ENCODE measurements at regions not wholly inside any gene's neighbourhood (a gene's known extent, or its start where the extent isn't known, plus 50 kb on each side); places are given as distances from the start of the nearest gene placed in this dataset.
A peak's percentile ranks its signal among the peaks of the same experiment; 100 is the strongest.

DNA sequence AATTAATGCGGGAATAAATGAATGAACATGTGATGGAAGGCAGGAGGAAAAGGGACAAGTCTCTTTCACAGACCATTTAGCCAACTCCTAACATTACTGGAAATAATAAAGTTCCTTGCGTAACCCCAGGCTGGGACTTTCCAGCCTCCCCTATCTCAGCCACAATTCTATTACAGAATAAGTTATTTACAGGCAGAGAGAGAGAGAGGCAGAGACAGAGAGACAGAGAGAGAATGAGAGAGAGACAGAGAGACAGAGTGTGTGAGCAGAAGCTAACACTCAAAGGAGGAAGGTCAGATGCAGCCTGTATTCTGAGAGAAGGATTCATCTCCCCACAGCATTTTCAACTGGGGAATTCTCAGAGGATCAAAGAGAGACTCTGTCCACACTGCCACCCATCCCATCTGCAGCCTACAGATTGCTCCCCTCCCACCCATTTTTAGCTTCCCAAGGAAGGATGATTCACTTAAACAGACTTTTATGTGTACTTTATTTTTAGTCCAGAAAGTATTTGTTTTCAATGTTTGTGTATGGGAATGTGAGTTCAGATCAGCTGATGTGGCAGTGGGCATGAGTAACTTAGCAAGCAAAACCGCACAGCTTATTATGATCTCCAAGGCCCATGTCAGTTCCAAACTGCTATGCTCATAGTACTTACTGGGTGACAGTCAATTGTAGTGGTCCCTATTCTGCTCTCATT lies 165.7 kb downstream of the CAND1 start:
- Histone ChIP-seq H2AK5ac (ENCODE audit: low read length) (no peak overlapping the region), H3K27me3 (ENCODE audit: insufficient read depth, low read length) (no peaks in the 10 kb centered on the region), H3K4me3 (ENCODE audit: low read depth, low read length) (no peak overlapping the region), H4K12ac (ENCODE audit: low read depth, low read length) (no peak overlapping the region), H3K9ac (ENCODE audit: low read length) (no peak overlapping the region), H3K36me3 (ENCODE audit: control insufficient read depth in 1 of 2, insufficient read depth in 2 of 2, low read length in 2 of 2) (no peaks in the 10 kb centered on the region), H2AFZ (ENCODE audit: insufficient read depth, low read length, poor library complexity) (no peak overlapping the region), H3K18ac (ENCODE audit: low read length) (no peak overlapping the region), H4K8ac (ENCODE audit: low read depth, low read length) (no peak overlapping the region), H2BK120ac (ENCODE audit: insufficient read depth, low read length, poor library complexity) (no peak overlapping the region), H3K4me2 (ENCODE audit: low read length) (no peak overlapping the region), H3K14ac (ENCODE audit: low read length) (no peak overlapping the region), H4K91ac (ENCODE audit: low read depth, low read length) (no peak overlapping the region), H2BK12ac (ENCODE audit: low read length) (no peak overlapping the region), H3K23ac (ENCODE audit: low read length) (no peak overlapping the region), H3K4ac (ENCODE audit: low read depth, low read length) (no peak overlapping the region), H2BK5ac (ENCODE audit: low read depth, low read length, poor library complexity) (no peak overlapping the region), H3K9me3 (ENCODE audit: insufficient read depth, low read depth, low read length) (no peaks in the 10 kb centered on the region), H3K79me1 (ENCODE audit: low read length) (no peaks in the 10 kb centered on the region), H3K4me1 (ENCODE audit: control insufficient read depth in 1 of 2, insufficient read depth in 2 of 2, low read length in 2 of 2) (no peaks in the 10 kb centered on the region), H3K79me2 (ENCODE audit: control insufficient read depth, insufficient read depth, low read length, poor library complexity) (no peaks in the 10 kb centered on the region), H3K27ac (ENCODE audit: low read depth, low read length) (no peak overlapping the region)
- DNase-seq, result peak in 1 of 2 donors; percentile 25
- WGBS (ENCODE audit: extremely low coverage, insufficient coverage, insufficient read length), result no CpG with 5 or more reads among the region's 3 CpGs

- H4K12ac ChIP-seq (ENCODE audit: low read depth, low read length), result no peak overlapping the region
- no peaks in the 10 kb centered on the region for H3K27me3 ChIP-seq (ENCODE audit: insufficient read depth, low read length)
- no peak overlapping the region for H3K4me2 ChIP-seq (ENCODE audit: low read length)
- no peak overlapping the region for H2AFZ ChIP-seq (ENCODE audit: insufficient read depth, low read length, poor library complexity)
- H3K14ac ChIP-seq (ENCODE audit: low read length), result no peak overlapping the region
- H2BK5ac ChIP-seq (ENCODE audit: low read depth, low read length, poor library complexity), result no peak overlapping the region
- no peak overlapping the region for H4K8ac ChIP-seq (ENCODE audit: low read depth, low read length)
- no CpG with 5 or more reads among the region's 2 CpGs for WGBS (ENCODE audit: extremely low coverage, insufficient coverage, insufficient read length)
- H2BK120ac ChIP-seq (ENCODE audit: insufficient read depth, low read length, poor library complexity), result no peak overlapping the region
- no peaks in the 10 kb centered on the region for H3K79me1 ChIP-seq (ENCODE audit: low read length)
- H2BK12ac ChIP-seq (ENCODE audit: low read length), result no peak overlapping the region
- H3K4ac ChIP-seq (ENCODE audit: low read depth, low read length), result no peak overlapping the region
- no peak overlapping the region for H3K23ac ChIP-seq (ENCODE audit: low read length)
- no peaks in the 10 kb centered on the region for H3K9me3 ChIP-seq (ENCODE audit: insufficient read depth, low read depth, low read length)
- H3K4me3 ChIP-seq (ENCODE audit: low read depth, low read length), result no peak overlapping the region
- no peak overlapping the region for H3K9ac ChIP-seq (ENCODE audit: low read length)
- no peaks in the 10 kb centered on the region for H3K79me2 ChIP-seq (ENCODE audit: control insufficient read depth, insufficient read depth, low read length, poor library complexity)
- no peaks in the 10 kb centered on the region for H3K4me1 ChIP-seq (ENCODE audit: control insufficient read depth in 1 of 2, insufficient read depth in 2 of 2, low read length in 2 of 2)
- H4K91ac ChIP-seq (ENCODE audit: low read depth, low read length), result no peak overlapping the region
- no peak overlapping the region for H3K27ac ChIP-seq (ENCODE audit: low read depth, low read length)
- no peak overlapping the region for H2AK5ac ChIP-seq (ENCODE audit: low read length)
- no peak overlapping the region for H3K18ac ChIP-seq (ENCODE audit: low read length)
- no peaks in the 10 kb centered on the region for H3K36me3 ChIP-seq (ENCODE audit: control insufficient read depth in 1 of 2, insufficient read depth in 2 of 2, low read length in 2 of 2)
- DNase-seq, result no peak
Measured at GRCh38 chr12:67436230-67436629, 167.1 kb downstream of the CAND1 start.

DNA sequence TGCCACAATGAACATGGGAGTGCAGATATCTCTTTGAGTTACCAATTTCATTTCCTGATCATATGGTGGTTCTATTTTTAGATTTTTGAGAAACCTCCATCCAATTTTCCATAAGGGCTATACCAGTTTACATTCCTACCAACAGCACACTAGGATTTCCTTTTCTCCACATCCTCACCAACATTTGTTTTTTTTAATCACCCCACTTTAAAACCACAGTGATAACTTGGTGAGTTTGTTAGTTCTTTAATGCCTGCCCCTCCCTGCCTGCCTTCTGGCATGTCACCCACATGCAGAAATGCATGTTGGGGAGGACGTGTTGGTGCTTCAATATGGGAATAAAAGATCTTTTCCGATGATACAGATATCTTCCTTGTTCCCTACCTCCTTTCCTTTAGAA lies 167.9 kb downstream of the CAND1 start:
- Histone ChIP-seq H4K12ac (ENCODE audit: low read depth, low read length) (no peak overlapping the region), H3K18ac (ENCODE audit: low read length) (no peak overlapping the region), H2BK12ac (ENCODE audit: low read length) (no peak overlapping the region), H3K4me2 (ENCODE audit: low read length) (no peak overlapping the region), H4K8ac (ENCODE audit: low read depth, low read length) (no peak overlapping the region), H2AFZ (ENCODE audit: insufficient read depth, low read length, poor library complexity) (no peak overlapping the region), H3K79me2 (ENCODE audit: control insufficient read depth, insufficient read depth, low read length, poor library complexity) (no peaks in the 10 kb centered on the region), H3K79me1 (ENCODE audit: low read length) (no peaks in the 10 kb centered on the region), H3K27me3 (ENCODE audit: insufficient read depth, low read length) (no peaks in the 10 kb centered on the region), H2BK120ac (ENCODE audit: insufficient read depth, low read length, poor library complexity) (no peak overlapping the region), H3K27ac (ENCODE audit: low read depth, low read length) (no peak overlapping the region), H3K9ac (ENCODE audit: low read length) (no peak overlapping the region), H3K4me1 (ENCODE audit: control insufficient read depth in 1 of 2, insufficient read depth in 2 of 2, low read length in 2 of 2) (no peaks in the 10 kb centered on the region), H3K23ac (ENCODE audit: low read length) (no peak overlapping the region), H3K14ac (ENCODE audit: low read length) (no peak overlapping the region), H2AK5ac (ENCODE audit: low read length) (no peak overlapping the region), H3K4ac (ENCODE audit: low read depth, low read length) (no peak overlapping the region), H3K4me3 (ENCODE audit: low read depth, low read length) (no peak overlapping the region), H2BK5ac (ENCODE audit: low read depth, low read length, poor library complexity) (no peak overlapping the region), H3K36me3 (ENCODE audit: control insufficient read depth in 1 of 2, insufficient read depth in 2 of 2, low read length in 2 of 2) (no peaks in the 10 kb centered on the region), H4K91ac (ENCODE audit: low read depth, low read length) (no peak overlapping the region), H3K9me3 (ENCODE audit: insufficient read depth, low read depth, low read length) (no peaks in the 10 kb centered on the region)
- WGBS (ENCODE audit: extremely low coverage, insufficient coverage, insufficient read length), result no CpG with 5 or more reads among the region's 2 CpGs
- DNase-seq, result no peak

DNA sequence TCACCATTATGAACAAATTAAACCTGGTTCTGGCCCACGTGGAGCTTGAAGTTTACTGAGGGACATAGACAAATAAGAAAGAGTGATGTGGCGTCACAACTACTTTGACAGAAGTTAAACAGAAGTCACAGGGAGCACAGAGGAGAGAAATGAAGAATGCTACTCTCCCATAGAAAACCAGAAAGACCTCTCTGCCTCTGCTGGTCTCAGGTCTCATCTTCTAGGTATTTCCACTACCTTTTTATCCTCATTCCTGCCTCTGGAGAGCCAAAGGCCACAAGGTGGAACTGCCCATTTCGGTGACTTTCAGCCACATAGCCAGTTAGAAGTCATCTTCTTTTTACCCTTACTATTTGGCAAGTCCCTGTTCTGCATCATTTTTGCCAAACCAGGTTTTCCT lies 170.5 kb downstream of the CAND1 start:
- H2BK5ac ChIP-seq (ENCODE audit: low read depth, low read length, poor library complexity), result no peak overlapping the region
- DNase-seq, result peak; percentile 66 to 83
- no peak overlapping the region for H2AFZ ChIP-seq (ENCODE audit: insufficient read depth, low read length, poor library complexity)
- H3K9me3 ChIP-seq (ENCODE audit: insufficient read depth, low read depth, low read length), result no peaks in the 10 kb centered on the region
- H3K23ac ChIP-seq (ENCODE audit: low read length), result no peak overlapping the region
- H2BK12ac ChIP-seq (ENCODE audit: low read length), result no peak overlapping the region
- no peak overlapping the region for H3K18ac ChIP-seq (ENCODE audit: low read length)
- no peak overlapping the region for H3K27ac ChIP-seq (ENCODE audit: low read depth, low read length)
- no peak overlapping the region for H3K14ac ChIP-seq (ENCODE audit: low read length)
- H3K79me2 ChIP-seq (ENCODE audit: control insufficient read depth, insufficient read depth, low read length, poor library complexity), result no peaks in the 10 kb centered on the region
- H4K8ac ChIP-seq (ENCODE audit: low read depth, low read length), result no peak overlapping the region
- no peak overlapping the region for H2BK120ac ChIP-seq (ENCODE audit: insufficient read depth, low read length, poor library complexity)
- WGBS (ENCODE audit: extremely low coverage, insufficient coverage, insufficient read length), result no CpG with 5 or more reads among the region's 3 CpGs
- no peak overlapping the region for H4K91ac ChIP-seq (ENCODE audit: low read depth, low read length)
- no peak overlapping the region for H4K12ac ChIP-seq (ENCODE audit: low read depth, low read length)
- no peak overlapping the region for H2AK5ac ChIP-seq (ENCODE audit: low read length)
- H3K36me3 ChIP-seq (ENCODE audit: control insufficient read depth in 1 of 2, insufficient read depth in 2 of 2, low read length in 2 of 2), result no peaks in the 10 kb centered on the region
- H3K4me2 ChIP-seq (ENCODE audit: low read length), result no peak overlapping the region
- no peak overlapping the region for H3K9ac ChIP-seq (ENCODE audit: low read length)
- H3K4me1 ChIP-seq (ENCODE audit: control insufficient read depth in 1 of 2, insufficient read depth in 2 of 2, low read length in 2 of 2), result peaks cover 0 to 4% of the 10 kb centered on the region in 2 experiments
- no peaks in the 10 kb centered on the region for H3K27me3 ChIP-seq (ENCODE audit: insufficient read depth, low read length)
- no peaks in the 10 kb centered on the region for H3K79me1 ChIP-seq (ENCODE audit: low read length)
- no peak overlapping the region for H3K4ac ChIP-seq (ENCODE audit: low read depth, low read length)
- H3K4me3 ChIP-seq (ENCODE audit: low read depth, low read length), result no peak overlapping the region
